ENCODE measurements at regions not wholly inside any gene's neighbourhood (a gene's known extent, or its start where the extent isn't known, plus 50 kb on each side); places are given as distances from the start of the nearest gene placed in this dataset.

DNA sequence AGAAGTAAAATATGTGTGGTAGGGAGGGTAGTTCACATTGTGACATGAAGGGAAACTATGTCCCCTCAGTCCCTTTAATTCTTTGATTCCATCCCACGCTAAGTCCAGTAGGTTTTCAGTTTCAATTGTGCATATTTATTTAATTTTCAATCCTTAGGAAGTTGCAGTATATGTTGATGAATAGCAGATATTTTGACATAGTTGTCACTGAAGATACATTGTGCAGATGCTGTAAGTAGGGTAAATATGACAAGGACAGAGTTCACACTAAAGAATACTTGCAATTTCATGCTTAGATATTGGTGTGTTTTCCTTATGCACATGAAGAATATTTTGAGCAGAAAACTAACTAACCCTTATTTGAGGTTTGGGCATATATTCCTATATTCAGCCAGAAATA is 595.4 kb upstream of the MIR17HG start:
- Histone ChIP-seq H2AK9ac (replicated peaks; ENCODE audit: low read depth, low read length, poor library complexity) (no peak overlapping the region), H3K18ac (ENCODE audit: low read depth, low read length) (no peak overlapping the region), H4K20me1 (ENCODE audit: insufficient read depth, low read length) (no peaks in the 10 kb centered on the region), H3K36me3 (ENCODE audit: control insufficient read depth, insufficient read depth, low read length) (no peaks in the 10 kb centered on the region), H3K14ac (replicated peaks; ENCODE audit: low read depth, low read length) (no peak overlapping the region), H4K8ac (ENCODE audit: low read depth in 2 of 2, low read length in 2 of 2) (no peak overlapping the region), H3K27me3 (ENCODE audit: control insufficient read depth, insufficient read depth, low read length) (no peaks in the 10 kb centered on the region), H3K9me1 (ENCODE audit: insufficient read depth, low read length) (no peaks in the 10 kb centered on the region), H4K5ac (ENCODE audit: low read depth, low read length) (no peak overlapping the region), H2BK5ac (ENCODE audit: low read depth, low read length, poor library complexity, severe bottlenecking) (no peak overlapping the region), H3K4me2 (ENCODE audit: low read depth, low read length) (no peak overlapping the region), H3K23ac (ENCODE audit: low read depth, low read length) (no peak overlapping the region), H3K4ac (ENCODE audit: low read depth, low read length) (no peak overlapping the region), H3K4me3 (ENCODE audit: insufficient read depth, low read depth, low read length) (no peak overlapping the region), H2BK20ac (ENCODE audit: low read depth, low read length) (no peak overlapping the region), H4K91ac (ENCODE audit: insufficient read depth, low read depth, low read length) (no peak overlapping the region), H2BK120ac (ENCODE audit: low read depth, low read length) (no peak overlapping the region), H2BK15ac (ENCODE audit: low read depth, low read length) (no peak overlapping the region), H3K27ac (ENCODE audit: insufficient read depth, low read length) (no peak overlapping the region), H3K4me1 (ENCODE audit: control insufficient read depth, insufficient read depth, low read length) (no peaks in the 10 kb centered on the region), H2AK5ac (ENCODE audit: low read depth, low read length) (no peak overlapping the region), H3K79me1 (ENCODE audit: low read depth in 1 of 2, low read length in 2 of 2) (no peaks in the 10 kb centered on the region), H3K56ac (ENCODE audit: extremely low read depth, insufficient read depth, low read length) (no peak overlapping the region), H3K9ac (ENCODE audit: low read depth, low read length) (no peak overlapping the region), H2AFZ (replicated peaks; ENCODE audit: low read length, poor library complexity) (no peak overlapping the region), H3K9me3 (ENCODE audit: control insufficient read depth, insufficient read depth, low read length) (peaks cover under 1% of the 10 kb centered on the region; the same call in 1 of the 2 replicates)
- ATAC-seq (ENCODE audit: low read depth): no peak
- POLR2A ChIA-PET (ENCODE audit: unreplicated experiment): no interaction called here
- intact Hi-C loops (cut with micrococcal nuclease): no loop called here
- no TSS peak for BruUV-seq (replicated peaks)
- dilution Hi-C loops (cut with HindIII; ENCODE audit: low sequenced_read_pairs, unreplicated experiment): no loop called here
- no CpG with 5 or more reads among the region's 1 CpG for WGBS, 2 experiments (ENCODE audit: extremely low coverage in 2 of 2, insufficient read length in 1 of 2)
- TF ChIP-seq POLR2A (IDR thresholded peaks at IDR 0.05; ENCODE audit: low read depth, low read length): no peak
- no peak for TF ChIP-seq BHLHE40 (IDR thresholded peaks at IDR 0.05; ENCODE audit: low read depth, low read length)
- no peak for TF ChIP-seq CEBPB (IDR thresholded peaks at IDR 0.05; ENCODE audit: low read depth, low read length)
- in situ Hi-C loops (cut with MboI; ENCODE audit: low sequenced_read_pairs): no loop called here
- DNase-seq: no peak
- CTCF ChIA-PET: no interaction called here

All from IMR-90 (cell line).